ENCODE measurements at regions not wholly inside any gene's neighbourhood (a gene's known extent, or its start where the extent isn't known, plus 50 kb on each side); places are given as distances from the start of the nearest gene placed in this dataset.
"Not testable (repeated sequence)": the region's sequence is repeated elsewhere in the genome, so short reads cannot be mapped to it uniquely, and the experiment has no call there.

DNA sequence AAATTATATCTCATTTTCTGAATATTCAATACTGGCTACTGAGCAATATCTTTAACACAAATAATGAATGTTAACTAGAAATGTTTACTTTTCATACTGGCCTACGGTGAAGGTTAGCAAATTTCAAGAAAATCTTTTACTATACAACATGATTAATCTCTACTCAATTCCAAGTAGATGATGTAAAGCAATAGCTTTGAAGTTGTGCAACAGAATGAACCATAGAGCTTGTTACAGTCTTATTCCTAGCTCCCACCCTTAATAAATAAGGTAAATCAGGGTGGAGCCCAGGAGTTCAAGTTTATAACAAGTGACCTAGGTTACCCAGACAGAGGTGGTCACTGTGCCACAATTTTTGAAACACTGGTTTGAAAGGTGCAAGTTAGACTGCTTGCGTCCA is 1678.1 kb downstream of the KCNT2 start:
- no peak for DNase-seq (ENCODE audit: low spot score)

DNA sequence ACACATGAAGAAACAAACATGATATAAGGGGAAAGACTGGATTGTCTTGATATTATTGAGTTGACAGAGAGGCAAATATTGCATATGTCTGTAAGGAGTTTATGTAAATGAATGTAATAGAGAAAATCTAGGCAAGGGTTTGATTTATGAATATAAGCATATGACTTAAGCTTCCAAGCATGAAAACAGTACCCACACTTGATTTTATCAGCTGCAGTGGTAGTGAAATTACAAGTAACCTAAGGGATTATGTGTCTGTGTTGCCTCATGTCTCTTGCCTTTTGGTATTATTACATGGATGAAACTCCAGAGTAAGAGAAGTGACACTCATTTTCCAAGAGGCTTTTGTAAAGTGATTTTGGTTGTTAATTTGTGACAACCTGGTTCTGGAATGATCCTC is 1678.9 kb downstream of the KCNT2 start:
- no peak for DNase-seq (ENCODE audit: low spot score)

DNA sequence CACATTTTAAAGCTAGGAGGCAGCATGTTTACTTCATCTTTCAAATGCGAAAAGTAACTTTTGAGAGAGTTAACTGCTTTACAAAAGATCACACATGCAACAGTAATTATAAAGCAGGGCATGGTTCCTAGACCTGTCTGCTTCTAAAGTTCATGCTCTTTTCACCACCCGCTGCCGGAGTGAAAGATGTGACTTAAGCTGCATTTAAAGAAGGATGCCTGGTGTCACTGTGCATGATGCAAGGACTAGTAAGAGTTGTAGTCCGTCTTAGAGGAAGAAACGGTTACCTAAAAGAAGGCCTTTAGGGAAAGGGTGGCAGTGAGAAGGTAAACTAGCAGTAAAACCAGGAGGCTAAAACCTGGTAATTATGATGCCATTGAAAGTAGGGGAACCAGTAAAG is 1689.1 kb downstream of the KCNT2 start:
- DNase-seq (ENCODE audit: low spot score), result no peak

DNA sequence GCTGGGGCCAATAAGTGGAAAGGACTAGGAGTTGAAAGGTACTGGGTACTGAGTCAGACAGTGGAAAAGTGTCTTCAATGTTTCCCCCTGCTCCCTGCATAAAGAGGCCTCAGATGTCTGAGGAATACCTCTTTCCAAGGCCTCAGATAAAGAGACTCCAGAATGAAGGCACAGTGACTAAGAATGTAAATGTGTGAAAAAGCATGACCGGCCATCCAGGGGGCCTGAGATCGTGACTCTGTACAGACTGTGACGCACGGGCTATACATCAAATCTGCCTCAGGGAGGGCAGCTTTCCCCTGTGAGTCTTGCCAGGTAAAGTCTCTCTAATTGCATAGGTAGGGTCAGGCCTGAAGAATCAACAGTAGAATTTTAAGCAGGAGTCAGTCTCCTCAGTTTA is 1690.5 kb downstream of the KCNT2 start:
- DNase-seq (ENCODE audit: low spot score), result no peak

- DNase-seq (ENCODE audit: low spot score), result no peak
These were observed 1699.6 kb downstream of the KCNT2 start for GRCh38 chr1:194908643-194909042.

GRCh38 chr1:194903524-194903923 is 1704.7 kb downstream of the KCNT2 start:
- no peak for DNase-seq (ENCODE audit: low spot score)

GRCh38 chr1:194889310-194889709 is 1702.9 kb upstream of the B3GALT2 start:
- no peak for DNase-seq (ENCODE audit: low spot score)

DNA sequence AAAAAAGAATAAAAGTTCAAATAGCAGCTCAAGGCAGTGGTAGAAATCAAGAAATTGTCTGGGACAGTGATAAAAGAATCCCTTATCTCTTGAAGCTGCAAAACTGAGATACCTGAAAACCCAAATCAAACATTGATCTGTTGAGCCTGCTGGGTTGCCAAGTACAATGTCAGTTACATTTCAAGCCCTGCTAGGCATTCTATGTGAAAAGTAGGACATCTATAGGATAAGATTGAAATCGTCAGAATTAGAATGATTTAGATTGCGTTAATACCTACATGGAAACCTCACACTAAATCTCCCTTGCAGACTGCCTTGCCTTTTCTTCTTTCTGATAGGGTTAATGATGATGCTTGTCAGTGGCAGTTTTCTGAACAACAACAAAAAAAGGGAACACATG is 1684.4 kb upstream of the B3GALT2 start:
- DNase-seq (ENCODE audit: low spot score), result no peak

GRCh38 chr1:194866153-194866552 is 1679.7 kb upstream of the B3GALT2 start:
- DNase-seq (ENCODE audit: low spot score), result no peak

- no peak for DNase-seq (ENCODE audit: low spot score)
These were observed 1679.0 kb upstream of the B3GALT2 start for GRCh38 chr1:194865383-194865782.

DNA sequence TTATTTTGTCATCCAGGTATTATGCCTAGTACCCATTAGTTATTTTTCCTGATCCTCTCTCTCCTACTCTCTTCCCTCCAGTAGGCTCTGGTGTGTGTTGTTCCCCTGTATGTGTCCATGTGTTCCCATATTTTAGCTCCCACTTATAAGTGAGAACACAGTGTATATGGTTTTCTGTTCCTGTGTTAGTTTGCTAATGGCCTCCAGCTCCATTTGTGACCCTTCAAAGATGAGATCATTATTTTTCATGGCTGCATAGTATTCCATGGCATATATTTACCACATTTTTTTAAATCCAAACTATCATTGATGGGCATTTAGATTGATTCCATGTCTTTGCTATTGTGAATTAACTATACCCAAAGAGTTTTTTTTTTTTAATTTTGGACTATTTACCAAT is 1675.7 kb upstream of the B3GALT2 start:
- no peak for DNase-seq (ENCODE audit: low spot score)

DNA sequence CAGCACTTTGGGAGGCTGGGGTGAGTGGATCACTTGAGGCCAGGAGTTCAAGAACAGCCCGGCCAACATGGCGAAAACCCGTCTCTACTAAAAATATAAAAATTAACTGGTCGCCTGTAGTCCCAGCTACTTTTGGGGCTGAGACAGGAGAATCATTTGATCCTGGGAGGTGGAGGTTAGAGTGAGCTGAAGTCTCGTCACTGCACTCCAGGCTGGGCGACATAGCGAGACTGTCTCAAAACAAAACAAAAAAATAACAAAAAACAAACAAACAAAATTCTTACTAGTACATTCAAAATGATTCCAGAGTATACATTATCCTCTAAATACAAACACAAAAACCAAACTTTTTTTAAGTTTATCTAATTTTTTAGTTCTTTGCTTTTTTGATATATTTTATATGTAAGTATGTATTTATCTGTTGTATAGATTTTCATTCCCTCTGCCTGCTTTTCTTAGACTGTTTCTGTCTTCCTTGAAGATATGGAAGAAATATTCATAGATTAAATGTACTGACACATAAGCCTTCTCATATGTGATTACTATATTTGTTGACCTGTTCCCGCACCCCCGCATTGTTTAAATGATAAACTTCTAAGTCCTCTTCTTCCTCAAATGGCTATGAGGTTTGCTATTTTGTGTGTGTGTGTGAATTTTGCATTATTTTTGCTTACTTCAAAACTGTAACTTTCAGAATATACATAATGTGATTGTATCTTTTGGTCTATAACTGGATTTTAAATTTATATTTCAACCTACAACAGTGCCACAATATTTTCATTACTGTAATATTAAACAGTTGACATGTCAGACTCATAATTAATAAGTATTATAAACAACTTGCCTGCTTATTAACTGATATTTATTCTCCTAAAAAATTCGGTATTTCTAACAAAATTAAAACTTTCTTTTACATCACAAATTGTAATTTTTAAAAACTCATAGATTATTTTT is 1674.1 kb upstream of the B3GALT2 start:
- no peak for DNase-seq (ENCODE audit: low spot score)

DNA sequence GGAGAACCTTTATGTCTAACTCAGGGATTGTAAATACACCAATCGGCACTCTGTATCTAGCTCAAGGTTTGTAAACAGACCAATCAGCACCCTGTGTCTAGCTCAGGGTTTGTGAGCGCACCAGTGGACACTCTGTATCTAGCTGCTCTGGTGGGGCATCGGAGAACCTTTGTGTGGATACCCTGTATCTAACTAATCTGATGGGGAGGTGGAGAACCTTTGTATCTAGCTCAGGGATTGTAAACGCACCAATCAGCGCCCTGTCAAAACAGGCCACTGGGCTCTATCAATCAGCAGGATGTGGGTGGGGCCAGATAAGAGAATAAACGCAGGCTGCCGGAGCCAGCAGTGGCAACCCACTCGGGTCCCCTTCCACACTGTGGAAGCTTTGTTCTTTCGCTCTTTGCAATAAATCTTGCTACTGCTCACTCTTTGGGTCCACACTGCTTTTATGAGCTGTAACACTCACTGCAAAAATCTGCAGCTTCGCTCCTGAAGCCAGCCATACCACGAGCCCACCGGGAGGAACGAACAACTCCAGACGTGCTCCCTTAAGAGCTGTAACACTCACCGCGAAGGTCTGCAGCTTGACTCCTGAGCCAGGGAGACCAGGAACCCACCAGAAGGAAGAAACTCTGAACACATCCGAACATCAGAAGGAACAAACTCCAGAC is 1673.2 kb upstream of the B3GALT2 start:
- DNase-seq (ENCODE audit: low spot score), result not testable (repeated sequence)

DNA sequence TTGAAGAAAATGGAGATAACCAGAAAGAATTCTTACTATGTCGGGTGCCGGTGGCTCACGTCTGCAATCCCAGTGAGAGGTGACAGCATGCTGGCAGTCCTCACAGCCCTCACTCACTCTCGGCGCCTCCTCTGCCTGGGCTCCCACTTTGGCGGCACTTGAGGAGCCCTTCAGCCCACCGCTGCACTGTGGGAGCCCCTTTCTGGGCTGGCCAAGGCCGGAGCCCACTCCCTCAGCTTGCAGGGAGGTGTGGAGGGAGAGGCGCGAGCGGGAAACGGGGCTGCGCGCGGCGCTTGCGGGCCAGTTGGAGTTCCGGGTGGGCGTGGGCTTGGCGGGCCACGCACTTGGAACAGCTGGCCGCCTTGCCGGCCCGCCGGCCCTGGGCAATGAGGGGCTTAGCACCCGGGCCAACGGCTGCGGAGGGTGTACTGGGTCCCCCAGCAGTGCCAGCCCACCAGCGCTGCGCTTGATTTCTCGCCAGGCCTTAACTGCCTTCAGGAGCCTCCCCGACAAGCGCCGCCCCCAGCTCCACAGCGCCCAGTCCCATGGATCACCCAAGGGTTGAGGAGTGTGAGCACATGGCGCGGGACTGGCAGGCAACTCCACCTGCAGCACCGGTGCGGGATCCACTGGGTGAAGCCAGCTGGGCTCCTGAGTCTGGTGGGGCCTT is 1672.5 kb upstream of the B3GALT2 start:
- DNase-seq (ENCODE audit: low spot score), result not testable (repeated sequence)

DNA sequence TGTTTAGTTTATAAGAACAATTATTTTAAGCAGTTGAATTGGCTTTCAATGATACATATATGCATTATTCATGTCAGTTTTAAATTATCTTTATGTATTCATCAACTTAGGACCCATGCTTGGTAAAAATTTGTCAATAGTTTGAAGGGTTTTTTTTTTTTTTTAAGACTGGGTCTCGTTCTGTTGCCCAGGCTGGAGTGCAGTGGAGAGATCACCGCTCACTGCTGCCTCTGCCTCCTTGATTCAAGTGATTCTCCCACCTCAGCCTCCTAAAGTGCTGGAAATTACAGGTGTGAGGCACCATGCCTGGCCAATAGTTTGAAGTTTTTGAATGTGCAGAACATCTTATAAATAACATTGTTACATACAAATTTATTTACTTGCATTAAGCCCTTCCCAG is 1671.0 kb upstream of the B3GALT2 start:
- no peak for DNase-seq (ENCODE audit: low spot score)

DNA sequence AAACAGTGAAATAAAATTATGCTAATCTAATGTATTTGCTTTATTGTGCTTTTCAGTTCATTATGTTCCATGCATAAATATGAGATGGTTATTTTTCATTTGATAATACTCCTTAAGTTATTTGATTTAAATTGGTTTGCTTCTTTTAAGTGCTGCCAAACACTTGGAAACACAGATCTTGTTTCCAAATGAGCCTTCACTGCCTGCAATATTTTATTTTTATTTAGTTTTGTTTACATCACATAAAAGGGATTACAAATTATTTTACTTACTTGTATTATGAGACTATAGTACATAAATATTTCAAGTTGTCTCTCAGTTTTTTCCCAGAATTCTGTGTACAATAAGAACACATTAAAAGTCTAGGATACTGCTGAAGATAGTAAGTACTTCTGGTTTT is 1662.4 kb upstream of the B3GALT2 start:
- DNase-seq (ENCODE audit: low spot score), result no peak

GRCh38 chr1:194846488-194846887 is 1660.1 kb upstream of the B3GALT2 start:
- no peak for DNase-seq (ENCODE audit: low spot score)

GRCh38 chr1:194843077-194843476 is 1656.7 kb upstream of the B3GALT2 start:
- no peak for DNase-seq (ENCODE audit: low spot score)

DNA sequence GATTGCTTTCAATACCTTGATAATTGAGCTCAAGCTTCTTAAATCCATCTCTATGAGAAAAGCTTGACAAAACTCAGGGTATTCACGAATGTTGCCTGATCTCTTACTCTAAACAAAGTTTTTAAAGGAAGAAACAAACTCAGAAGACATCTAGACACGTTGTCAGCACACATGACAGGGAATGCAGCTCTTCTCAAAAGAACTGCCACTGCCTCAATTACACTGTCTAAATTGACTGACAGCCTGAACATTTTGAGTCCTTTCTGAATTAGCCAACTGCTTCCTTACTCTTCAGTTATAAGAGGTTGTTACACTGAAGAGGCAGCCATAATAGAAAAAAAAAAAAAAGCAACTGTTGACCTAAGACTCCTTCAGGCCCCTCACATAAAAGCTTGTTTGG is 1646.7 kb upstream of the B3GALT2 start:
- DNase-seq (ENCODE audit: low spot score), result no peak

- DNase-seq (ENCODE audit: low spot score), result not testable (repeated sequence)
These were observed 1645.2 kb upstream of the B3GALT2 start for GRCh38 chr1:194831595-194831994.

- DNase-seq (ENCODE audit: low spot score), result no peak
These were observed 1644.0 kb upstream of the B3GALT2 start for GRCh38 chr1:194830387-194830786.

DNA sequence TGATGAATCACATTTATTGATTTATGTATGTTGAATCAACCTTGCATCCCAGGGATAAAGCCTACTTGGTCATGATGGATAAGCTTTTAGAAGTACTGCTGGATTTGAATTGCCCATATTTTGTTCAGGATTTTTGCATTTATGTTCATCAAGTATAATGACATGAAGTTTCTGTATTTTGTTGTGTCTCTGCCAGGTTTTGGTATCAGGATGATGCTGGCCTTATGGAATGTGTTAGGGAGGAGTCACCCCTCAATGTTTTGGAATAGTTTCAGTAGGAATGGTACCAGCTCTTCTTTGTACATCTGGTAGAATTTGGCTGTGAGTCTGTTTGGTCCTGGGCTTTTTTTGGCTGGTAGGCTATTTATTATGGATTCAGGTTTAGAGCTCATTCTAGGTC is 1643.1 kb upstream of the B3GALT2 start:
- no peak for DNase-seq (ENCODE audit: low spot score)

DNA sequence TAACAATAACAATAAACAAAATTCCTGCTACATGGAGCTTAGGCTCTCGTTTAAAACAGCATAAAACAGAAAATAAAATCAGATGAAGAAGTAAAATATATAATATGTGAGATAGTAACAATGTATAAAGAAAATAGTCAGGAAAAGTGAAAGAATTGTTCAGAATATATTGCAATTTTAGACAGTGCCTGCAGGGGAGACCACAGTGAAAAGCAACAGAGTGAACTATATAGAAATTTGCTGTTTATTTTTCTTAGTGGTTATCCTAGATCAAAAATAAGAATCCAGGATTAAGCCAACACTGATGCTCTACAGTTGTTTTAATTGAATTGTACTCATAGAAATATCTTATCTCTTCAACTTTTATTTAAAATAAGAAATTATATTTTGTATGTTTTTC is 1639.0 kb upstream of the B3GALT2 start:
- no peak for DNase-seq (ENCODE audit: low spot score)
